HCT116 (cell line): ENCODE measurements at regions not wholly inside any gene's neighbourhood (a gene's known extent, or its start where the extent isn't known, plus 50 kb on each side); places are given as distances from the start of the nearest gene placed in this dataset.

Experiments used
- ATAC-seq: fragments of 200-7000 bp; cut with Tn5 transposase; 2 replicates; pipeline ENCODE4 v1.9.1; 2020; ENCODE audit warnings: mild to moderate bottlenecking, moderate library complexity
- BruUV-seq: library from RNA; stranded (reverse); fragments of 400-500 nt; replicated peaks from 2 replicates; lab custom pipeline; 2021; lab: Mats Ljungman, UMichigan
- CTCF ChIA-PET: fragments of 300-600 bp; sonication (Branson Sonifier 250); formaldehyde crosslinking; loops from one replicate; lab custom pipeline; 2021; ENCODE audit warnings: antibody characterized with exemption; lab: Charles Lee
- POLR2A ChIA-PET: fragments of 300-600, 350-600 bp; sonication (Branson Sonifier 250); formaldehyde crosslinking; loops from one replicate; lab custom pipeline; 2021; ENCODE audit warnings: antibody characterized with exemption; lab: Charles Lee
- RAD21 ChIA-PET, 2 experiments: fragments of 300-600 bp; sonication (Branson Sonifier 250); formaldehyde crosslinking; loops; one replicate each; lab custom pipeline; 2023; ENCODE audit warnings: low total read pairs in 2 of 2; ENCODE audit not compliant: uncharacterized antibody in 2 of 2, unreplicated experiment in 2 of 2, low non-redundant PET in 1 of 2; lab: Charles Lee
- DNase-seq: peaks from one replicate; pipeline ENCODE4 v3.0.0-alpha.2; 2010; ENCODE audit warnings: low read depth, low spot score
- H2AFZ ChIP-seq: fragments of 200-600 bp; shearing (Covaris generic), sonication (generic); 2 replicates; pipeline ENCODE4 v1.6.1; 2017; ENCODE audit warnings: low read depth, mixed run types, mixed read lengths, antibody characterized with exemption, low read length; ENCODE audit not compliant: poor library complexity, severe bottlenecking
- H3K27ac ChIP-seq: 2 replicates; pipeline ENCODE4 v1.5.1; 2012; ENCODE audit warnings: low read depth, low read length
- H3K27me3 ChIP-seq: fragments of 200-600 bp; sonication (generic); 2 replicates; pipeline ENCODE4 v1.6.1; 2016; ENCODE audit warnings: mixed run types, low read length, mixed read lengths; ENCODE audit not compliant: insufficient read depth
- H3K36me3 ChIP-seq, 2 experiments: fragments of 200-500 bp in 1 of 2; fragments of 200-600 bp in 1 of 2; sonication (Bioruptor generic) in 1 of 2; sonication (generic) in 1 of 2; 2 replicates each; pipeline versions ENCODE4 v1.5.1 to v1.6.1; 2014 to 2016; ENCODE audit warnings: low read length in 2 of 2, inconsistent platforms in 1 of 2, mixed read lengths in 1 of 2, mixed run types in 1 of 2; ENCODE audit not compliant: insufficient read depth in 2 of 2, control insufficient read depth in 1 of 2
- H3K4me1 ChIP-seq, 2 experiments: fragments of 200-600 bp in 1 of 2; sonication (generic) in 1 of 2; 2 replicates each; pipeline versions ENCODE4 v1.5.1 to v1.6.1; 2012 to 2017; ENCODE audit warnings: low read length in 2 of 2, inconsistent platforms in 1 of 2, mild to moderate bottlenecking in 1 of 2, mixed read lengths in 1 of 2, mixed run types in 1 of 2, moderate library complexity in 1 of 2; ENCODE audit not compliant: insufficient read depth in 2 of 2, control insufficient read depth in 1 of 2
- H3K4me2 ChIP-seq: fragments of 200-600 bp; sonication (generic); 2 replicates; pipeline ENCODE4 v1.6.1; 2017; ENCODE audit warnings: mixed run types, low read length, mixed read lengths
- H3K4me3 ChIP-seq, 2 experiments: fragments of 200-600 bp in 1 of 2; sonication (generic) in 1 of 2; replicated peaks in 1 of 2; 2 replicates each; pipeline ENCODE4 v1.5.1; 2011 to 2016; ENCODE audit warnings: low read length in 2 of 2, control low read depth in 1 of 2, low read depth in 1 of 2, mild to moderate bottlenecking in 1 of 2, mixed read lengths in 1 of 2, mixed run types in 1 of 2
- H3K79me2 ChIP-seq: fragments of 200-600 bp; sonication (generic); 2 replicates; pipeline ENCODE4 v1.6.1; 2017; ENCODE audit warnings: mild to moderate bottlenecking, mixed run types, low read length, moderate library complexity, mixed read lengths; ENCODE audit not compliant: insufficient read depth
- H3K9ac ChIP-seq: fragments of 200-600 bp; sonication (generic); 2 replicates; pipeline ENCODE4 v1.6.1; 2016; ENCODE audit warnings: low read length, mixed read lengths
- H3K9me2 ChIP-seq: fragments of 200-600 bp; sonication (generic), shearing (Covaris generic); 2 replicates; pipeline ENCODE4 v1.6.1; 2017; ENCODE audit warnings: mixed run types, mild to moderate bottlenecking, moderate library complexity; ENCODE audit not compliant: insufficient read depth
- H3K9me3 ChIP-seq, 2 experiments: fragments of 200-500 bp in 1 of 2; fragments of 200-600 bp in 1 of 2; sonication (Bioruptor generic) in 1 of 2; sonication (generic) in 1 of 2; 2 replicates each; pipeline ENCODE4 v1.6.1; 2014 to 2017; ENCODE audit warnings: low read length in 2 of 2, mixed read lengths in 2 of 2, inconsistent platforms in 1 of 2, low read depth in 1 of 2, mild to moderate bottlenecking in 1 of 2, mixed run types in 1 of 2, moderate library complexity in 1 of 2; ENCODE audit not compliant: control insufficient read depth in 1 of 2, insufficient read depth in 1 of 2
- H4K20me1 ChIP-seq: fragments of 200-600 bp; sonication (generic), shearing (Covaris generic); 2 replicates; pipeline ENCODE4 v1.6.1; 2017; ENCODE audit warnings: mixed run types, mild to moderate bottlenecking, moderate library complexity; ENCODE audit not compliant: insufficient read depth
- ATF3 ChIP-seq: IDR thresholded peaks from 2 replicates; pipeline ENCODE4 v1.6.1; 2012
- CBX3 ChIP-seq: IDR thresholded peaks from 2 replicates; pipeline ENCODE4 v1.6.1; 2012; ENCODE audit warnings: low read depth
- CEBPB ChIP-seq: IDR thresholded peaks from 2 replicates; pipeline ENCODE4 v1.6.1; 2012; ENCODE audit warnings: low read depth
- CTCF ChIP-seq, 3 experiments: fragments of 200-600 bp in 1 of 3; sonication (generic) in 1 of 3; IDR thresholded peaks in 2 of 3; conservative IDR thresholded peaks in 1 of 3; 2 replicates each; pipeline ENCODE4 v1.5.1; 2012 to 2017; ENCODE audit warnings: low read depth in 2 of 3, low read length in 2 of 3, antibody characterized with exemption in 1 of 3, borderline replicate concordance in 1 of 3, control low read depth in 1 of 3, mild to moderate bottlenecking in 1 of 3, mixed read lengths in 1 of 3, mixed run types in 1 of 3, moderate library complexity in 1 of 3; ENCODE audit not compliant: insufficient read depth in 1 of 3
- ELF1 ChIP-seq: IDR thresholded peaks from 2 replicates; pipeline ENCODE4 v1.6.1; 2012; ENCODE audit warnings: low read depth, borderline replicate concordance
- EZH2phosphoT487 ChIP-seq: fragments of 200-600 bp; IDR thresholded peaks from 2 replicates; pipeline ENCODE4 v1.6.1; 2018; ENCODE audit warnings: antibody characterized with exemption, borderline replicate concordance
- FOSL1 ChIP-seq: IDR thresholded peaks from 2 replicates; pipeline ENCODE4 v1.6.1; 2012; ENCODE audit warnings: low read depth
- JUND ChIP-seq: IDR thresholded peaks from 2 replicates; pipeline ENCODE4 v1.6.1; 2012
- MAX ChIP-seq: IDR thresholded peaks from 2 replicates; pipeline ENCODE4 v1.6.1; 2012
- POLR2A ChIP-seq: IDR thresholded peaks from 2 replicates; pipeline ENCODE4 v1.7.0; 2011; ENCODE audit warnings: borderline replicate concordance; ENCODE audit not compliant: insufficient read depth, insufficient read length; ENCODE audit errors: extremely low read depth
- POLR2AphosphoS5 ChIP-seq: IDR thresholded peaks from 2 replicates; pipeline ENCODE4 v1.6.1; 2011; ENCODE audit warnings: mild to moderate bottlenecking, low read depth, low read length, moderate library complexity
- RAD21 ChIP-seq: IDR thresholded peaks from 2 replicates; pipeline ENCODE4 v1.6.1; 2012; ENCODE audit warnings: low read depth, mild to moderate bottlenecking
- SIN3A ChIP-seq: IDR thresholded peaks from 2 replicates; pipeline ENCODE4 v1.6.1; 2012; ENCODE audit warnings: low read depth
- SP1 ChIP-seq: IDR thresholded peaks from 2 replicates; pipeline ENCODE4 v1.6.1; 2012; ENCODE audit warnings: low read depth
- TCF7L2 ChIP-seq: IDR thresholded peaks from 2 replicates; pipeline ENCODE4 v1.7.0; 2011; ENCODE audit warnings: borderline replicate concordance, inconsistent platforms; ENCODE audit not compliant: insufficient read depth, insufficient read length; ENCODE audit errors: extremely low read depth
- YY1 ChIP-seq: IDR thresholded peaks from 2 replicates; pipeline ENCODE4 v1.6.1; 2011; ENCODE audit warnings: low read length, low read depth, moderate library complexity, mild to moderate bottlenecking; ENCODE audit not compliant: insufficient replicate concordance; ENCODE audit errors: extremely low read depth
- ZBTB33 ChIP-seq: IDR thresholded peaks from 2 replicates; pipeline ENCODE4 v1.6.1; 2011; ENCODE audit warnings: mild to moderate bottlenecking, low read length, moderate library complexity; ENCODE audit not compliant: insufficient replicate concordance; ENCODE audit errors: extremely low read depth
- ZNF274 ChIP-seq: fragments of 200-500 bp; sonication (Bioruptor generic); IDR thresholded peaks from 2 replicates; pipeline ENCODE4 v1.6.1; 2014; ENCODE audit warnings: mild to moderate bottlenecking, low read depth, low read length, inconsistent platforms
- intact Hi-C: fragments of 100-400 bp; cut with micrococcal nuclease; formaldehyde crosslinking; loops from 2 replicates; pipeline ENCODE4 v1.10.0; 2022

GRCh38 chr6:144695858-144696533 is 410.9 kb downstream of the UTRN start:
- Histone ChIP-seq H3K27me3 (no peaks in the 10 kb centered on the region), H3K79me2 (no peaks in the 10 kb centered on the region), H2AFZ (no peak overlapping the region), H3K4me3 (no peak overlapping the region), H4K20me1 (no peaks in the 10 kb centered on the region), H3K27ac (no peak overlapping the region), H3K9me2 (no peaks in the 10 kb centered on the region), H3K4me1 (no peaks in the 10 kb centered on the region), H3K36me3 (no peaks in the 10 kb centered on the region), H3K4me2 (no peak overlapping the region), H3K9me3 (no peaks in the 10 kb centered on the region), H3K9ac (no peak overlapping the region)
- no TSS peak for BruUV-seq
- DNase-seq: no peak
- CTCF ChIA-PET: no interaction called here
- intact Hi-C loops: no loop called here
- POLR2A ChIA-PET: no interaction called here
- no peak for ATAC-seq
- RAD21 ChIA-PET: interaction anchor here in 1 of 2 experiments (0.6 kb wide), 1 partner anchor 446 kb away, joined by 4 read pairs; no protein-coding TSS in a partner anchor
- TF ChIP-seq CEBPB (no peak), ATF3 (no peak), JUND (no peak), ZBTB33 (no peak), CBX3 (no peak), YY1 (no peak), SP1 (no peak), CTCF (IDR thresholded peaks at IDR 0.05 in 2 of 3, conservative IDR thresholded peaks at IDR 0.05 in 1 of 3; ENCODE audit: borderline replicate concordance in 1 of 3, insufficient read depth in 1 of 3, low read depth in 2 of 3, low read length in 2 of 3) (no peak), ZNF274 (no peak), TCF7L2 (no peak), SIN3A (no peak), FOSL1 (no peak), ELF1 (no peak), POLR2AphosphoS5 (no peak), EZH2phosphoT487 (no peak), MAX (no peak), RAD21 (no peak), POLR2A (no peak)
- TF ChIP-seq, all 23 proteins: peak for 0
